Smooth muscle cell (in vitro differentiated cells): ENCODE measurements at regions not wholly inside any gene's neighbourhood (a gene's known extent, or its start where the extent isn't known, plus 50 kb on each side); places are given as distances from the start of the nearest gene placed in this dataset.

ENCODE experiments used
- DNase-seq: peaks from one replicate; lab custom pipeline; 2025; ENCODE audit not compliant: unreplicated experiment; lab: John Stamatoyannopoulos, UW
- H2AFZ ChIP-seq: fragments of 200-600 bp; sonication (generic); 2 replicates; pipeline ENCODE4 v1.6.0; 2016; ENCODE audit warnings: antibody characterized with exemption, low read depth, mild to moderate bottlenecking
- H3F3A ChIP-seq: fragments of 200-600 bp; sonication (generic); 2 replicates; pipeline ENCODE4 v1.6.0; 2017; ENCODE audit warnings: antibody characterized with exemption, low read depth
- H3K27ac ChIP-seq: fragments of 200-600 bp; sonication (generic); 2 replicates; pipeline ENCODE4 v1.5.1; 2016; ENCODE audit warnings: low read depth, mild to moderate bottlenecking
- H3K27me3 ChIP-seq: fragments of 200-600 bp; sonication (generic); 2 replicates; pipeline ENCODE4 v1.6.1; 2016; ENCODE audit warnings: low read depth, mild to moderate bottlenecking
- H3K36me3 ChIP-seq: fragments of 200-600 bp; sonication (generic); 2 replicates; pipeline ENCODE4 v1.5.1; 2016; ENCODE audit warnings: low read depth
- H3K4me1 ChIP-seq: fragments of 200-600 bp; sonication (generic); 2 replicates; pipeline ENCODE4 v1.5.1; 2016; ENCODE audit warnings: low read depth
- H3K4me2 ChIP-seq: fragments of 200-600 bp; sonication (generic); 2 replicates; pipeline ENCODE4 v1.6.0; 2016; ENCODE audit warnings: mild to moderate bottlenecking
- H3K4me3 ChIP-seq: fragments of 200-600 bp; sonication (generic); 2 replicates; pipeline ENCODE4 v1.5.1; 2016; ENCODE audit warnings: mild to moderate bottlenecking
- H3K79me2 ChIP-seq: fragments of 200-600 bp; sonication (generic); 2 replicates; pipeline ENCODE4 v1.6.0; 2016; ENCODE audit warnings: low read depth, mild to moderate bottlenecking
- H3K9ac ChIP-seq: fragments of 200-600 bp; sonication (generic); 2 replicates; pipeline ENCODE4 v1.6.0; 2016; ENCODE audit warnings: low read depth
- H3K9me3 ChIP-seq: fragments of 200-600 bp; sonication (generic); replicated peaks from 2 replicates; pipeline ENCODE4 v1.5.1; 2016; ENCODE audit warnings: low read depth
- H4K20me1 ChIP-seq: fragments of 200-600 bp; sonication (generic); 2 replicates; pipeline ENCODE4 v1.6.0; 2016; ENCODE audit warnings: low read depth
- WGBS: methylation state at CpG from one replicate; pipeline ENCODE4 v1.1.7; 2016; ENCODE audit warnings: low lambda C conversion rate; 5-methylcytosine and 5-hydroxymethylcytosine counted together
- TF ChIP-seq, protein P1 (sequence below): fragments of 200-600 bp; sonication (generic); IDR thresholded peaks from 2 replicates; pipeline ENCODE4 v1.5.1; 2017; ENCODE audit warnings: borderline replicate concordance, mild to moderate bottlenecking, antibody characterized with exemption; ENCODE audit not compliant: insufficient read depth, poor library complexity, severe bottlenecking

DNA sequence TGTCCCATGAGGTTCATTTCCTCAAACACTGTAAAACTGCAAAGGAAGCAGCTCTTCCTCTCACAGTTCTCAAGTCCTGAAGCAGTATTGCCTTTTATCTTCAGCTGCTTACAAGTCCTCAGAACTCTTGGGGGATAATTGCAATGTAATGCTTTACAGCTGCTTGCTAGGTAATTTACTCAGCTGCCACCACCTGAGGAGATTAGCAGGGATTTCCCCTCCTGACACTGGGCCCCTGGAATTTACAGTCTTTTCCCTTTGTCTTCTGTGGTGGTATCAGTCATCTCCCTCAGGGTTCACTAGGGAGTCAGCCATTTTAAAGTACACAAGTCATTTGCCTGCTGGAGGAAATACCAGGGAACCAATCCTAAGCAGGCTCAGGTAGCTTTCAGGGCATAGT lies 754.3 kb upstream of the GRAMD2B start:
- TF ChIP-seq, protein P1, sequence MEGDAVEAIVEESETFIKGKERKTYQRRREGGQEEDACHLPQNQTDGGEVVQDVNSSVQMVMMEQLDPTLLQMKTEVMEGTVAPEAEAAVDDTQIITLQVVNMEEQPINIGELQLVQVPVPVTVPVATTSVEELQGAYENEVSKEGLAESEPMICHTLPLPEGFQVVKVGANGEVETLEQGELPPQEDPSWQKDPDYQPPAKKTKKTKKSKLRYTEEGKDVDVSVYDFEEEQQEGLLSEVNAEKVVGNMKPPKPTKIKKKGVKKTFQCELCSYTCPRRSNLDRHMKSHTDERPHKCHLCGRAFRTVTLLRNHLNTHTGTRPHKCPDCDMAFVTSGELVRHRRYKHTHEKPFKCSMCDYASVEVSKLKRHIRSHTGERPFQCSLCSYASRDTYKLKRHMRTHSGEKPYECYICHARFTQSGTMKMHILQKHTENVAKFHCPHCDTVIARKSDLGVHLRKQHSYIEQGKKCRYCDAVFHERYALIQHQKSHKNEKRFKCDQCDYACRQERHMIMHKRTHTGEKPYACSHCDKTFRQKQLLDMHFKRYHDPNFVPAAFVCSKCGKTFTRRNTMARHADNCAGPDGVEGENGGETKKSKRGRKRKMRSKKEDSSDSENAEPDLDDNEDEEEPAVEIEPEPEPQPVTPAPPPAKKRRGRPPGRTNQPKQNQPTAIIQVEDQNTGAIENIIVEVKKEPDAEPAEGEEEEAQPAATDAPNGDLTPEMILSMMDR = no peak
- Histone ChIP-seq H3K9me3 (no peaks in the 10 kb centered on the region), H3K4me2 (no peak overlapping the region), H3K4me3 (no peak overlapping the region), H3K27ac (no peak overlapping the region), H3K9ac (no peak overlapping the region), H4K20me1 (no peaks in the 10 kb centered on the region), H3K27me3 (no peaks in the 10 kb centered on the region), H3K4me1 (peaks cover 14% of the 10 kb centered on the region), H2AFZ (peak overlapping the region; percentile 52), H3F3A (no peaks in the 10 kb centered on the region), H3K79me2 (no peaks in the 10 kb centered on the region), H3K36me3 (no peaks in the 10 kb centered on the region)
- DNase-seq = no peak

DNA sequence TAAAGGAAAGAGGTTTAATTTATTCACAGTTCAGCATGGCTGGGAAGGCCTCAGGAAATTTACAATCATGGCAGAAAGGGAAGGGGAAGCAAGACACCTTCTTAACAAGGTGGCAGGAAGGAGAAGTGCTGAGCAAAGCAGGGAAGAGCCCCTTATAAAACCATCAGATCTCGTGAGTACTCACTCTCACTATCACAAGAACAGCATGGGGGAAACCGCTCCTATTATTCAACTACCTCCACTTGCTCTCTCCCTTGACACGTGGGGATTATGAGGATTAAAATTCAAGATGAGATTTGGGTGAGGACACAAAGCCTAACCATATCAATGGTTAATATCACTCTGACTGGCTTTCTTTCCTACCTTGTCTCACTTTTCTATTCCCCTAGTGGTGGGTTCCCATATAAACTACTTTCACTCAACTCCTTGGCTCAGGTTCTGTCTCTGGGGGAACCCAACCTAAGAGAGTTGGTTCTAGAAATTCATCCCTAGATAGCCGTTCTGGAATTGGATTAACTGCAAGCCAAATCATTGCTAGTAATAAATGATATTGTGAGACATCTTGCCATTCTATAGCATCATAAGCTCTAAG lies 749.8 kb upstream of the GRAMD2B start:
- H3K79me2 ChIP-seq = no peaks in the 10 kb centered on the region
- TF ChIP-seq, protein P1 = no peak
- H3K4me2 ChIP-seq = no peak overlapping the region
- no peaks in the 10 kb centered on the region for H4K20me1 ChIP-seq
- H3K4me3 ChIP-seq = no peak overlapping the region
- no peak overlapping the region for H2AFZ ChIP-seq
- H3K27ac ChIP-seq = no peak overlapping the region
- no peaks in the 10 kb centered on the region for H3K27me3 ChIP-seq
- no peaks in the 10 kb centered on the region for H3K36me3 ChIP-seq
- no peak for DNase-seq
- peaks cover 5% of the 10 kb centered on the region for H3K4me1 ChIP-seq
- no peak overlapping the region for H3K9ac ChIP-seq
- H3F3A ChIP-seq = no peaks in the 10 kb centered on the region
- H3K9me3 ChIP-seq = no peaks in the 10 kb centered on the region
- WGBS = 85% methylated on average over 4 of the region's 4 CpGs

DNA sequence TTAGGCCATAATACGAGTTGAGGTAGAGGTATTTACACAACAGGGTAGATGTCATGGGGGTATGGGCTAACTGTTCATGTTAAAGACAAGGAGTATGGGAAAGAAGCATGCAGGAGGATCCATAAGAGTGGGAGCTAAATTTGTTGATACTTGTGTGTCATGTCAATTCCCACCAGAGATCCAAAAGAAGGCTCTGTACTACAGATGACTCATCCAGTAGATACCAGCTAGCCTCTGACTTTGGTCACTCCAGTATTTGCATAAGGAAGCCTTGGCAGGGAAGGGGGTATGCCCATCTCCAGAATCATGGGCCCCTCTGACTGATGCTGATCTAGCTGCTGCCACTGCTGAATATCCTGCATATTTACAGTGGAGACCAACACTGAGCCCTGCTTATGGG lies 743.7 kb upstream of the GRAMD2B start:
- no peaks in the 10 kb centered on the region for H3K9me3 ChIP-seq
- TF ChIP-seq, protein P1 = no peak
- H3K36me3 ChIP-seq = no peaks in the 10 kb centered on the region
- H3K9ac ChIP-seq = no peak overlapping the region
- no peaks in the 10 kb centered on the region for H3K27me3 ChIP-seq
- H3K4me1 ChIP-seq = peaks cover 4% of the 10 kb centered on the region
- H3K27ac ChIP-seq = no peak overlapping the region
- no peaks in the 10 kb centered on the region for H4K20me1 ChIP-seq
- WGBS = 65% methylated on average over 1 of the region's 1 CpG
- DNase-seq = no peak
- H3K4me3 ChIP-seq = no peak overlapping the region
- no peaks in the 10 kb centered on the region for H3K79me2 ChIP-seq
- no peak overlapping the region for H3K4me2 ChIP-seq
- H2AFZ ChIP-seq = no peak overlapping the region
- H3F3A ChIP-seq = no peaks in the 10 kb centered on the region

DNA sequence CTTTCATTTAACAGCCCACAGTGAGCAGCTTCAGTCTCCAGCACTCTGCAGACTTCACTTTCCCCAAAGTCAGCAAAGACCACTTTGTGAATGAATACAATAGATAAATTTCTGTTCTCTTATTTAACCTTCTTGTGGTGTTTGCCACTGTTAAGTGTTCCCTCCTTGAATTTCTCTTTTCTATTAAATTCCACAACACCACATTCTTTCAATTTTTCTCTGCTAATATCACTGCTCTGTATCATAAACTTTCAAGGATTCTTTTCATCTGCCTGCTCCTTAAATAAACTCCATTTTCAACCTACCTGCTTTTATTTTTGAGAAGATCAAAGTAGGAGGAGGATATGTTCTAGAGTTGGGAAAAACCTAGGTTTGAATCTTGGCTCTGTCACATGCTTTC lies 739.5 kb upstream of the GRAMD2B start:
- H4K20me1 ChIP-seq = no peaks in the 10 kb centered on the region
- H3K4me1 ChIP-seq = peaks cover 4% of the 10 kb centered on the region
- no peaks in the 10 kb centered on the region for H3K79me2 ChIP-seq
- TF ChIP-seq, protein P1 = no peak
- no peaks in the 10 kb centered on the region for H3K36me3 ChIP-seq
- no peak overlapping the region for H3K4me2 ChIP-seq
- H3K27me3 ChIP-seq = no peaks in the 10 kb centered on the region
- no peak overlapping the region for H3K27ac ChIP-seq
- DNase-seq = no peak
- H3K9me3 ChIP-seq = no peaks in the 10 kb centered on the region
- H3K4me3 ChIP-seq = no peak overlapping the region
- H3K9ac ChIP-seq = no peak overlapping the region
- H3F3A ChIP-seq = no peaks in the 10 kb centered on the region
- H2AFZ ChIP-seq = peak overlapping the region; percentile 43
